ENCODE measurements at regions not wholly inside any gene's neighbourhood (a gene's known extent, or its start where the extent isn't known, plus 50 kb on each side); places are given as distances from the start of the nearest gene placed in this dataset.

DNA sequence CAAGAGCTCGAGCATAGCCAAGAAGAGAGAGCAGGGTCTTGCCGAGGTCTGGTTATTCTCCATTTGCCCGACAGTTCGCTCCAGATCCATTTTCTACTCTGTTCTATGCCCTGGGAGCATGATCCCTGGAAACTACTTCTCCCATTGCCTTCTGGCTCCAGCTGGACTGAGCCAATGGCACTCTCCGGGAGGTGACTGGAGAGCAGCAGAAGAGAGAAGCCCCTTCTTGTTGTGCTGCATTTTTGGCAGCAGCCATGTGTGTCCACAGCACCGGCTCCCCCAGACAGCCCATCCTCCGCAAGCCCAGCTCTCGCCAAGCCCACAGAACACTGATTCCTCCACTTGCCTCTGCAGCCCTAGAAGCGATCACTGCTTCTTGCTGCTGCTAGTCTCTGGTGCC lies 345.5 kb downstream of the TNS1 start:
- TF ChIP-seq CTCF (IDR thresholded peaks at IDR 0.05) (no peak), SIN3A (IDR thresholded peaks at IDR 0.05; ENCODE audit: borderline replicate concordance, insufficient read depth, low read depth, low read length) (no peak), TCF7L2 (IDR thresholded peaks at IDR 0.05; ENCODE audit: low read depth, low read length) (no peak), POLR2AphosphoS5 (IDR thresholded peaks at IDR 0.05; ENCODE audit: low read depth, low read length) (no peak)
- TF ChIP-seq, protein P1, sequence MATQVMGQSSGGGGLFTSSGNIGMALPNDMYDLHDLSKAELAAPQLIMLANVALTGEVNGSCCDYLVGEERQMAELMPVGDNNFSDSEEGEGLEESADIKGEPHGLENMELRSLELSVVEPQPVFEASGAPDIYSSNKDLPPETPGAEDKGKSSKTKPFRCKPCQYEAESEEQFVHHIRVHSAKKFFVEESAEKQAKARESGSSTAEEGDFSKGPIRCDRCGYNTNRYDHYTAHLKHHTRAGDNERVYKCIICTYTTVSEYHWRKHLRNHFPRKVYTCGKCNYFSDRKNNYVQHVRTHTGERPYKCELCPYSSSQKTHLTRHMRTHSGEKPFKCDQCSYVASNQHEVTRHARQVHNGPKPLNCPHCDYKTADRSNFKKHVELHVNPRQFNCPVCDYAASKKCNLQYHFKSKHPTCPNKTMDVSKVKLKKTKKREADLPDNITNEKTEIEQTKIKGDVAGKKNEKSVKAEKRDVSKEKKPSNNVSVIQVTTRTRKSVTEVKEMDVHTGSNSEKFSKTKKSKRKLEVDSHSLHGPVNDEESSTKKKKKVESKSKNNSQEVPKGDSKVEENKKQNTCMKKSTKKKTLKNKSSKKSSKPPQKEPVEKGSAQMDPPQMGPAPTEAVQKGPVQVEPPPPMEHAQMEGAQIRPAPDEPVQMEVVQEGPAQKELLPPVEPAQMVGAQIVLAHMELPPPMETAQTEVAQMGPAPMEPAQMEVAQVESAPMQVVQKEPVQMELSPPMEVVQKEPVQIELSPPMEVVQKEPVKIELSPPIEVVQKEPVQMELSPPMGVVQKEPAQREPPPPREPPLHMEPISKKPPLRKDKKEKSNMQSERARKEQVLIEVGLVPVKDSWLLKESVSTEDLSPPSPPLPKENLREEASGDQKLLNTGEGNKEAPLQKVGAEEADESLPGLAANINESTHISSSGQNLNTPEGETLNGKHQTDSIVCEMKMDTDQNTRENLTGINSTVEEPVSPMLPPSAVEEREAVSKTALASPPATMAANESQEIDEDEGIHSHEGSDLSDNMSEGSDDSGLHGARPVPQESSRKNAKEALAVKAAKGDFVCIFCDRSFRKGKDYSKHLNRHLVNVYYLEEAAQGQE (IDR thresholded peaks at IDR 0.05; ENCODE audit: insufficient read depth in 1 of 2, low read depth in 2 of 2, low read length in 1 of 2), result no peak
- BruUV-seq (replicated peaks), result no TSS peak
- in situ Hi-C loops (cut with HindIII; ENCODE audit: low pct_unique_long_range_greater_than_20kb, low sequenced_read_pairs), result no loop called here
- Histone ChIP-seq H3K27me3 (ENCODE audit: control insufficient read depth, insufficient read depth, low read length) (no peaks in the 10 kb centered on the region; the same call in 1 of the 2 replicates), H3K9me3 (ENCODE audit: control insufficient read depth, insufficient read depth, low read depth, low read length) (no peaks in the 10 kb centered on the region), H3K27ac (ENCODE audit: low read length) (no peak overlapping the region), H3K4me3 (ENCODE audit: low read depth in 2 of 2, low read length in 2 of 2) (no peak overlapping the region), H3K36me3 (ENCODE audit: control insufficient read depth, insufficient read depth, low read length) (no peaks in the 10 kb centered on the region), H3K4me1 (ENCODE audit: control insufficient read depth, insufficient read depth, low read length) (no peaks in the 10 kb centered on the region)
- DNase-seq (ENCODE audit: low read depth, low spot score) (no peak), ATAC-seq (no peak)
- POLR2A ChIA-PET, result no interaction called here
- CTCF ChIA-PET, result no interaction called here
- intact Hi-C loops (cut with micrococcal nuclease; ENCODE audit: unreplicated experiment), result no loop called here

DNA sequence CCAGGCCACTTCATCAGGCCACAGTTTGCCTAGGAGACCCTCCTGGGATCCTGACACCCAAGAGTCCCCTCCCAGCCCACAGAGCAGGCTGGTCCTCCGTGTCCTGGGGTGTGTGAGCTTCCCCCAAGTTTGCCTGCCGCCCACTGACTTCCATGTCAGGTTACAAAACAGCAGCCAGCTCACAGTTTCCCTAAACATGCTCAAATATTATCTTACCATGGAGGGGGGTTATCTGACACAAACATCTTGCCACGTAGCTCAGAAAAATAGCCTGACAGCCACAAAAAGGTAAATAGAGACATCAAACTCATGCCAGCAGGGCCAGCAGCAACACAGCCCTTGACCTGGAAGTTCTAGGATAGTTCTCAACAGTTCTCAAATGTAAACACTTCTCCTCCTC lies 346.5 kb downstream of the TNS1 start:
- TF ChIP-seq, protein P1 (IDR thresholded peaks at IDR 0.05; ENCODE audit: insufficient read depth in 1 of 2, low read depth in 2 of 2, low read length in 1 of 2), result no peak
- TF ChIP-seq SIN3A (IDR thresholded peaks at IDR 0.05; ENCODE audit: borderline replicate concordance, insufficient read depth, low read depth, low read length) (no peak), TCF7L2 (IDR thresholded peaks at IDR 0.05; ENCODE audit: low read depth, low read length) (no peak), POLR2AphosphoS5 (IDR thresholded peaks at IDR 0.05; ENCODE audit: low read depth, low read length) (no peak)
- DNase-seq (ENCODE audit: low read depth, low spot score) (no peak), ATAC-seq (no peak)
- H3K4me1 ChIP-seq (ENCODE audit: control insufficient read depth, insufficient read depth, low read length), result no peaks in the 10 kb centered on the region
- H3K9me3 ChIP-seq (ENCODE audit: control insufficient read depth, insufficient read depth, low read depth, low read length), result no peaks in the 10 kb centered on the region
- in situ Hi-C loops (cut with HindIII; ENCODE audit: low pct_unique_long_range_greater_than_20kb, low sequenced_read_pairs), result no loop called here
- ChIA-PET POLR2A (no interaction called here), CTCF (no interaction called here)
- intact Hi-C loops (cut with micrococcal nuclease; ENCODE audit: unreplicated experiment), result no loop called here
- no peaks in the 10 kb centered on the region; the same call in 1 of the 2 replicates for H3K27me3 ChIP-seq (ENCODE audit: control insufficient read depth, insufficient read depth, low read length)
- H3K36me3 ChIP-seq (ENCODE audit: control insufficient read depth, insufficient read depth, low read length), result no peaks in the 10 kb centered on the region
- no peak overlapping the region for H3K4me3 ChIP-seq (ENCODE audit: low read depth in 2 of 2, low read length in 2 of 2)
- BruUV-seq (replicated peaks), result no TSS peak
- H3K27ac ChIP-seq (ENCODE audit: low read length), result no peak overlapping the region

Data from Panc1 (cell line).